Tongue (tissue), 1 donor: ENCODE measurements at regions not wholly inside any gene's neighbourhood (a gene's known extent, or its start where the extent isn't known, plus 50 kb on each side); places are given as distances from the start of the nearest gene placed in this dataset.
"Not testable (repeated sequence)": the region's sequence is repeated elsewhere in the genome, so short reads cannot be mapped to it uniquely, and the experiment has no call there.

Experiments used
- DNase-seq: peaks from one replicate; pipeline ENCODE4 v3.0.0-alpha.2; 2015

GRCh38 chr11:13174090-13174489 lies 103.5 kb upstream of the BMAL1 start:
- DNase-seq = no peak

DNA sequence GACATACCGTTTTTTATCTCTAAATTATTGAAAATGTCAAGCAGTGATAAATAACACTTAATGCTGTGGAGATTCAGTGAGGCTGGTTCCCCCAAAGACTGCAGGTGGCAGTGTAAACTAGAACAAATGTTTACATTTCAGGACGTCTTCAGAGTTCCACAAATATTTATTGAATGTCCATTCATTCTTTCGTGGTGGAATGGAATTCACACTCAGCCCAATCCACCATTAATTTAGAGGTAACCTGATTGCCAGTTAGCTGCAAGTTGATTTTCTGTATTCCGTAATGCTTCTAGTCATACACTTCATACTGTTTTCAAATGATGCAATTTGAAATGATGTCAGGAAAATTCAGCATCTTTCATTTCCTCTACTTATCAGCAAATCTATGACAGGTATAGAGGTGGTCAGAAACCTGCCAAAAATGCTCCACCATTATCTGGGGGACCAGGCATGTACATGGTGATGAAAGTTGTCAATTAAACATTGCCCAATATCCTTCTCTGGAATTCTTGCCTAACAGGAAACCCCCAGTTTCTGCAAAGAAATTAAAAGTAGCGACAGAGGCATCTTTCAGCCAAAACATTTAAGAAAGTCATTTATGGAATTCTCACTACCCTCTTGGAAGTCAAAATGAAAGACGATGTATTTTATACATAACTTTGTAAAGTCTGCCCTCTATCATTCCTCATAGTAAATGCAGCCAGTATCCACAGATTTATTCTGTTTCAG lies 94.3 kb upstream of the BMAL1 start:
- DNase-seq = peak; percentile 52

GRCh38 chr11:13183826-13184196 lies 93.8 kb upstream of the BMAL1 start:
- DNase-seq = no peak

GRCh38 chr11:13184295-13184794 lies 93.2 kb upstream of the BMAL1 start:
- DNase-seq = no peak

- DNase-seq = no peak
Measured at GRCh38 chr11:13188179-13188578, 89.4 kb upstream of the BMAL1 start.

GRCh38 chr11:13189561-13190426 lies 87.8 kb upstream of the BMAL1 start:
- DNase-seq = no peak

GRCh38 chr11:13193613-13194012 lies 84.0 kb upstream of the BMAL1 start:
- DNase-seq = no peak

DNA sequence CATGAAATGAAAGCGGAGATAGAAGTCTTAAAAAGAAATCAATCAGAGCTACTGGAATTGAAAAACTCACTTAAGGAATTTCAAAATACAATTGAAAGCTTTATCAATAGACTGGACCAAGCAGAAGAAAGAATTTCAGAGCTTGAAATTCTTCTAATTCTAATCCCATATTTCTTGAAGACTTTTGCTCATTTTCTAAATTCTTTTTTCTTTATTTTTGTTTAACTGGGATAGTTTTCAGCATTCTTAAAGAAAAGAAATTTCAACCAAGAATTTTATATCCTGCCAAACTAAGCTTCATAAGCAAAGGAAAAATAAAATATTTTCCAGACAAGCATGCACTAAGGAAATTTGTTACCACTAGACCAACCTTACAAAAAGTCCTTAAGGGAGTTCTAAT lies 80.2 kb upstream of the BMAL1 start:
- not testable (repeated sequence) for DNase-seq

DNA sequence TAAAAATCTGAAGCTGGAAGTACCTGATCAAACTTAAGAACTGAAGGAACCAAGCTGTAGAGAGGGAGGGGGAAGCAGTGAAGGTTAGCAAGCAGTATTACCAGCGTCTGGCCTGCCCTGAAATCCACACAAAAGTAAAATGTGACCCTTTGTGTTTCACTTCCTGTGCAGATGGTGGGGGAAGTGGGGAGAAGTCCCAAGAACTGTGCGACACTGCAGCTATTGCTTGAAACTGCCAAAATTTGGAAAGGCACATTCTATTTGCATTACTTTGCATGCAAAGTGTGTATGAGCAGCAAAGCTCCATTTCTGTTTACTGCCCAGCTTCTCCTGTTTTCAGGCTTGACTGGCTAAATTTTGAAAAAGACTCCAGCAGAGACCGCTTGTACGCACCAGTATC lies 72.1 kb upstream of the BMAL1 start:
- no peak for DNase-seq

GRCh38 chr11:13206086-13206640 lies 71.4 kb upstream of the BMAL1 start:
- DNase-seq = no peak

DNA sequence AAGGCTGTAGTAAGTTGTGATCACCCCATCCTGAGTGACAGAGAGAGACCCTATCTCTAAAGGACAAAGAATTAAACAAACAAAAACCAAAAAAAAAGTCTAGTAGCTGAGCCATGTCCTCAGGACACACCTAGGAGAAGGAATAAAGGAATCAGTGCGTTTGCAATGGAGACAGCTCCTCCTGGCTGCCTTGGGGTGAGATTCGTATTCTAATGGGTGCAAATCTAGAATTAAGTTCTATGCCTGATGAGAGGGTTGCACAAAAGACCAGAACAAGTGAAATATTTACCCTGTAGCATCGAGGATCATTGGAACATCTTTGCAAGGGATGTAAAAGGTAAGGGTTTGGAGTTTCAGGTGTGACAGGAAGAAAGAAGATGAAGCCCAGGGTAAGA lies 70.3 kb upstream of the BMAL1 start:
- DNase-seq = no peak

DNA sequence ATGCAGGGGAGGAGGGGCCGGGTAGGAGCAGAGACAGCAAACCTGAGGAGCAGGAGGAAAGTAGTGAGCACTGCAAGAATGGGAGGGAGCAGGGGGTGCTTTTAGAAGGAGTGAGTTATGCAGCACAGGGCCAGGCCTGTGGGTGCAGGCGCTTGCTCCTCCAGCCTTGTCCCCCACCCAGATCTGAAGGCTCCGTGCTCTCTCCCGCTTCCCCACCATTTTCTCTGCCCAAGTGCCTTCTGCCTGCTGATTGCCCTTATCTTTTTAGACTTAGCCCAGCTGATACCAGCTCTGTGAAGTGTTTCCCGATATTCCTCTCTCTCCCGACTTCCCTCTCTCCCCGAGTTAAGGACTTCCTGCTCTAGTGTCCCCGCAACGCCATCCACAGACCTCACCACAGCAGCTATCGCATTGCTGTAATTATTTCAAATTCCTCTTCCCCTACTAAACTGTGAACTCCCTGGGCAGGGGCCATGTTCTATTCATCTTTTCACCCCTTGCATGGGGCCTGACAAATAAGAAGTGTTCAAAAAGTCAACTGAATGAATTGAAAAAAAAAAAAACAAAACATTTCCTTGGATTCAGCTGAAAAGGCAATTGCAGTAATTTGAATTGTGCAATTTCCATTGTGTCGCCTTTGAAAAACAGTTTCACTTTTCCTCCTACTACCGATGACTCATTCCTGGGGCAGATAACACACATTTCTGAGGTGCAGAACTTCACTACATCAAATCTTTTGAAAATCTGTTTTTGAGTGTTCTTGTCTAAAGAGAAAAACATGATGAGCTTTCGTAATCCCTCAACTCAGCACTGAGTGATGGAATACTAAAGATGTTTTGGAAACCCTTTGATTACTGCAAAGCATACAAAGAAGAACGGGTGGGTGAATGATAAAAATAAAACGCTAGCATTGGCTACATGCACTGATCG lies 69.7 kb upstream of the BMAL1 start:
- DNase-seq = no peak

- DNase-seq = no peak
Measured at GRCh38 chr11:13208921-13209320, 68.7 kb upstream of the BMAL1 start.

DNA sequence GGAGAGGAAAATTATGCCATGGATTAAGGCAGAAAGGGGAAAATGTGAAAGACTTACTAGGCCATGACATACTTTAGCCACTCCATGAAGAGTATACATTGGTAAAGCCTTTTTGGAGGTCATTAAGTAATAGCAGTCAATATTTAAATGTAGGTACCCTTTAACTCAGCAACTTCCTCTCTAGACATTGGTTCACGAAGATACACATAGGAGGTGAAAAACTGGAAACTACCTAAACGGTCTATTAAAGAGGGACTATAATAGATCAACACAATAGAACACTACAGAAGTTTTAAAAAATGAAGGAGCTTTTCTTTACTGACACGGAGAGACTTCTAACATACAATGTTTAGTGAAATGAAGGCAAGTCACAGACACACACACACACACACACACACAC lies 68.2 kb upstream of the BMAL1 start:
- DNase-seq = no peak

DNA sequence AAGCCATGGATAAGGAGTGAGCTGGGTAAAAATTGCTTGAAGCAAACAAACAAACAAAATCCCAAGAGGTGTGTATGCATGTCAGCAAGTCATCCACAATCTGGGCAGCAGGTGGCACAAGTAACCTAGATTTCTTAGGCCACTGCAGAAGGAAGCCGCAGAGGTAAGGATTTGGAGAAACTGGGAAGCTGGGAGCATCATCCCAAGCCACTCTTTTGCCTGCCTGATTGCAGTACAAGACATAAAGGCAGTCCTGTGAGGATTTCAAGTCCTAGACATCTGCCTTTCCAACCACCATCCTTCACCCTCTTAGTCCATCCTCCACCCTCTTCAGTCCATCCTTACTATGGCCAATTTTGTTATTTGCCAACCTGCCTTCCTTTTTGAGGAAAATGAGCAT lies 67.2 kb upstream of the BMAL1 start:
- peak; percentile 69 for DNase-seq

DNA sequence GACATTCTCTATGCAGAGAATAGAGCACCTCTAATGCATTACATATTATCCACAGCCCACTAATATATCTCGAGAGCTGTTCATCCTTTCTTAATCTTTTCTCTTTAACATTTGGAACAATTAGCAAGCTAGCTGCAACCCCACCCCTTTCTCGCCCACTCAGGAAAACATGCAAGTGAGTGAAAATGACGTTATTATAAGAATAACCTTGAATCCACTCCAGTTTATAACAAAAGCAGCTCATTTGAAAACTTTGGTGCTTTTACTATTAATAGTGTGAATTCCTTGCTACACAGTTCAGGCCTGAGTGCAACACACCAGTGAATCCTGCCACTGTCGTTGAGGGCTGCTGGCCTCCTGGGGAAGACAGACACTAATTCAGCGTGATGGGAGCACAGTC lies 63.3 kb upstream of the BMAL1 start:
- DNase-seq = no peak

- no peak for DNase-seq
Measured at GRCh38 chr11:13215149-13215548, 62.4 kb upstream of the BMAL1 start.

DNA sequence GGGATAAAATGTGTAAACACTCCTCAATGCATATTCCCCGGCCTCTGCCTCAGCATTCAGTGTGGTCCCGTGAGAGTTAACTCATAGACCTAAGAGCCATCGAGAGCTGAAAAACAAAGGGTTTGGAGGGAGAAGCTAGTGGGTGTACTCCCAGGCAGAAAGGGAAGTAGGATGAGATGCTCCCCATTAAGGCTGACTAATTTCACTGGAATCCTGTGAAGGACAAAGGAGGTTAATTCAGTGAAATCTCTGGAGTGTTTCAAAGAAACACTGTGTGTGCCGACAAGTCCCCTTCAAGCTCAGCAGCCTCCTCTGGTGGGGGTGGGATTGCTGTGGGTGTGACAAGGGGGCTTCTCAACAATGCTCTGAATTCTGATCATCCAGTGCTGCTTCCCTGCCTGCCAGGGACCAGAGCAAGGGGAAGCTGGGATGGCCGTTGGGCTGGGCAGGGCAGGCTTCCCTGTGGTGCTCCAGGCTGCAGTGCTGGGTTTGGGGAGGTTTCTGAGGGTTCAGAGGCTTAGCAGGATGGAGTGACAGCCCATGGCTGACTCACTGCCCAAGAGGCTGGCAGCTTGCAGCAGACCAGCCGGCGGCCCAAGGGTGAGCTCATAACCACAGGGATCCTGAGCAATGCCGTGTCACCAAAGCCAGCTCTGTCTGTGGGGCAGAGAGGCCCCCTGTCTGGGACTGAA lies 61.4 kb upstream of the BMAL1 start:
- DNase-seq = no peak

DNA sequence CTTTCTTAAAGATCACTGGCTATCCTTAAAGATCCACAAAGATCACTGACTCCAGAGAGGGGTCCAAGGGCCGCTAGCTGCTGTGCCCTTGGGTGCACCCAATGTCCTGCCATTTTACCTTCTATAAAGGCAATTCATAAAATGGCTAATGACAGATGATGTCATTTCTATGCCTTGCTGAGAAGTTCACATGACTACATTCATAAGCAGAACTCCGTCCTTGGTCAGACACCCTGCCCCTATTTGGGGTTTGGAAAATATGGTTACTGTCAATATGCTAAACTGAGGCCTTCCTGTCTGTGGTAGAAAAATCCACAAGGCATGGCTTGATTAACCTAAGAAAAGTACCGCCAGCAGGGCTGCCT lies 60.9 kb upstream of the BMAL1 start:
- DNase-seq = no peak

DNA sequence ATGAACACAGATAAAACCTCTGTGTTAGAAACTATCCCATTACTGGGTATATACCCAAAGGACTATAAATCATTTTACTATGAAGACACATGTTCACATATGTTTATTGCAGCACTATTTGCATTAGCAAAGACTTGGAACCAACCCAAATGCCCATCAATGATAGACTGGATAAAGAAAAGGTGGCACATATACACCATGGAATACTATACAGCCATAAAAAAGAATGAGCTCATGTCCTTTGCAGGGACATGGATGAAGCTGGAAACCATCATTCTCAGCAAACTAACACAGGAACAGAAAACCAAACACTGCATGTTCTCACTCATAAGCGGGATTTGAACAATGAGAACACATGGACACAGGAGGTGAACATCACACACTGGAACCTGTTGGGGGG lies 58.9 kb upstream of the BMAL1 start:
- DNase-seq = not testable (repeated sequence)

DNA sequence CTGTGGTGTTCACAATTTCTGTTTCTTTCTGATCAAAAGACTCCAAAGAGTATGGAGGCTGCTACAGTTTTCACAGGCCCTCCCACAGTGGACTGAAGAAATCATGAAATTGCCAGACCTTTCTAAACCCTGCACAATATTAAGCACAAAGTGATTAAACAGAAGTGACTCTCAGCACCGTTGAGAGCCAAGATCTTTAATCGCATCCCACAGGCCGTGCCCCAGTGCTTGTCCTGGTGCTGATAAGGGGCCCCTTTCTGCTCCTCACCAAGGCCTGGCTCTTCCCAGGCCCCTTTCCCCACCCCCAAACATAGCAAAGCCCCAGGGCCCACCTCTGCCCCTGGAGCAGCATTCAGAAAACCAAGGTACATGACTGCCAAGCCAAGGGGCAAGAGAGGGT lies 57.4 kb upstream of the BMAL1 start:
- DNase-seq = no peak

DNA sequence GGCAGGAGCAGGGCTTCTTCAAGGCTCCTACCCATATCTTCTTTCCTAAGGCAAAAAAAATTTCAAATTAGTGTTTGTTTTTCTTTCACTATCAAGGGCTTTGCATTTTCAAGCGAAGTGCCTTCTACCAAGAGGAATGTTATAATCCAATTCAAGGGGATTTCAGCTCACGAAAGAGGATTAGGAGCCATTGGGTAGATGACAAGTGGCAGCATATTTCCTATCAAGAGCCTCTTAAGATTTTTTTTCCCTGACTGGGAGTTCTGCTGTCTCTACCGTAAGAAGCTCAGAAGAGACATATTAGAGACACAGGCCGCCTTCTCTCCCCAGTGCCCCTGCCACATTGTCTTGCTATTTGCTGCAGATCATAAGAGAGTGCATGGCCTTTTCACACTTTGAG lies 55.9 kb upstream of the BMAL1 start:
- DNase-seq = no peak
